ENCODE measurements at regions not wholly inside any gene's neighbourhood (a gene's known extent, or its start where the extent isn't known, plus 50 kb on each side); places are given as distances from the start of the nearest gene placed in this dataset.
A peak's percentile ranks its signal among the peaks of the same experiment; 100 is the strongest.

GRCh38 chr6:25038999-25039398 lies 103.2 kb upstream of the RIPOR2 start:
- TF ChIP-seq CTCF (conservative IDR thresholded peaks at IDR 0.05): no peak
- no peak overlapping the region for H3K27ac ChIP-seq

- no peak overlapping the region for H3K27ac ChIP-seq
- no peak for TF ChIP-seq CTCF (conservative IDR thresholded peaks at IDR 0.05)
These were observed 105.8 kb upstream of the RIPOR2 start for GRCh38 chr6:25041485-25042035.

- H3K27ac ChIP-seq: no peak overlapping the region
- no peak for TF ChIP-seq CTCF (conservative IDR thresholded peaks at IDR 0.05)
These were observed 106.3 kb upstream of the RIPOR2 start for GRCh38 chr6:25042036-25042521.

- TF ChIP-seq CTCF (conservative IDR thresholded peaks at IDR 0.05): peak; percentile 64
These were observed 106.8 kb upstream of the RIPOR2 start for GRCh38 chr6:25042536-25042935.

GRCh38 chr6:25042984-25043725 lies 107.4 kb upstream of the RIPOR2 start:
- no peak overlapping the region for H3K27ac ChIP-seq
- TF ChIP-seq CTCF (conservative IDR thresholded peaks at IDR 0.05): no peak

More at GRCh38 chr6:25042536-25042935, 106.8 kb upstream of the RIPOR2 start:
- H3K27ac ChIP-seq: no peak overlapping the region

GRCh38 chr6:25043892-25044291 lies 108.1 kb upstream of the RIPOR2 start:
- TF ChIP-seq CTCF (conservative IDR thresholded peaks at IDR 0.05): no peak
- H3K27ac ChIP-seq: no peak overlapping the region

GRCh38 chr6:25046942-25047341 lies 111.2 kb upstream of the RIPOR2 start:
- no peak for TF ChIP-seq CTCF (conservative IDR thresholded peaks at IDR 0.05)
- H3K27ac ChIP-seq: no peak overlapping the region

Measured in VCaP (cell line).